ENCODE measurements at regions not wholly inside any gene's neighbourhood (a gene's known extent, or its start where the extent isn't known, plus 50 kb on each side); places are given as distances from the start of the nearest gene placed in this dataset.

DNA sequence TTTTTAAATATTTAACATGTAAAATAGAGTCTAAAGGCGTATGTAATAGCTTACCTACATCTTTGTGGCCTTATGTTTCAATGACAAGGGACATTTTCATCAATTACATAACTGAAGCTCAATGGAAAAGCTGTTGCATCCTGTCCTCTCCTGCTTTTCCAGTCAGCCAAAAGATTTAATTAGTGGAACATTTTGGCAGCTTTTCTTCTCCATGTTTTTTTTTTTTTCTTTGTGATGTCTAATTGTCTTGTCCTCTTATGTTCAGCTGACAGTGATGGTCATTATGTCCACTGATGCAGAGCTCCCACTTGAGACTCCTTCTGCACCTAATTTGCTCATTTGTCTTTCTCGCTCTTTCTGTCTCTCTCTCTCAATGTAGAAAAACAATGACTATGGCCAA, 422.2 kb downstream of the GABRG1 start:
- DNase-seq (no peak), ATAC-seq (no peak)
- H3K4me3 ChIP-seq, result no peak overlapping the region
- TF ChIP-seq, protein P1, sequence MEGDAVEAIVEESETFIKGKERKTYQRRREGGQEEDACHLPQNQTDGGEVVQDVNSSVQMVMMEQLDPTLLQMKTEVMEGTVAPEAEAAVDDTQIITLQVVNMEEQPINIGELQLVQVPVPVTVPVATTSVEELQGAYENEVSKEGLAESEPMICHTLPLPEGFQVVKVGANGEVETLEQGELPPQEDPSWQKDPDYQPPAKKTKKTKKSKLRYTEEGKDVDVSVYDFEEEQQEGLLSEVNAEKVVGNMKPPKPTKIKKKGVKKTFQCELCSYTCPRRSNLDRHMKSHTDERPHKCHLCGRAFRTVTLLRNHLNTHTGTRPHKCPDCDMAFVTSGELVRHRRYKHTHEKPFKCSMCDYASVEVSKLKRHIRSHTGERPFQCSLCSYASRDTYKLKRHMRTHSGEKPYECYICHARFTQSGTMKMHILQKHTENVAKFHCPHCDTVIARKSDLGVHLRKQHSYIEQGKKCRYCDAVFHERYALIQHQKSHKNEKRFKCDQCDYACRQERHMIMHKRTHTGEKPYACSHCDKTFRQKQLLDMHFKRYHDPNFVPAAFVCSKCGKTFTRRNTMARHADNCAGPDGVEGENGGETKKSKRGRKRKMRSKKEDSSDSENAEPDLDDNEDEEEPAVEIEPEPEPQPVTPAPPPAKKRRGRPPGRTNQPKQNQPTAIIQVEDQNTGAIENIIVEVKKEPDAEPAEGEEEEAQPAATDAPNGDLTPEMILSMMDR (IDR thresholded peaks at IDR 0.05), result no peak
- no peaks in the 10 kb centered on the region for H3K9me3 ChIP-seq
- intact Hi-C loops (cut with DNase I, micrococcal nuclease), result no loop called here
- no peaks in the 10 kb centered on the region for H3K36me3 ChIP-seq (ENCODE audit: low read depth)
- H3K4me1 ChIP-seq (ENCODE audit: low read depth), result no peaks in the 10 kb centered on the region

DNA sequence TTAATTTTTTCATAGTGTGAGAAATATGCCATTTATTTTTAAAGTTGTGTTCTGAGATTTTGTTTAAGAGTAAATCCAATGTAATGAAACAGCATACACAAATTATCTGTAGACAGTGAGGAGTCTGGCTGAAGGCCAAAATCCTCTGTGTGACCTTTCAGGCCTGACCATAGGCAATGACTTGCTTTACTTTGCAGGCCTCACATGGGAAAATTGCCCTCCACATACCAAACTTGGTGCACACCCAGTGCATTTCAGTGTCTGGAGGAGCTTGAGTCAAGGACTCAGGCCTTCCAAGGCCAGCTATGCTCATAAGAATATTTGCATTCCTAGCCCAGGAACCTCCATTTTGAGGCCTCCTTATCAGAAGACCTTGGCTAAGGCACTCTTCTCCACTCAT, 430.1 kb downstream of the GABRG1 start:
- Histone ChIP-seq H3K36me3 (ENCODE audit: low read depth) (no peaks in the 10 kb centered on the region), H3K4me1 (ENCODE audit: low read depth) (no peaks in the 10 kb centered on the region), H3K4me3 (no peak overlapping the region), H3K9me3 (no peaks in the 10 kb centered on the region)
- ATAC-seq (no peak), DNase-seq (no peak)
- intact Hi-C loops (cut with DNase I, micrococcal nuclease), result no loop called here
- TF ChIP-seq, protein P1 (IDR thresholded peaks at IDR 0.05), result no peak

DNA sequence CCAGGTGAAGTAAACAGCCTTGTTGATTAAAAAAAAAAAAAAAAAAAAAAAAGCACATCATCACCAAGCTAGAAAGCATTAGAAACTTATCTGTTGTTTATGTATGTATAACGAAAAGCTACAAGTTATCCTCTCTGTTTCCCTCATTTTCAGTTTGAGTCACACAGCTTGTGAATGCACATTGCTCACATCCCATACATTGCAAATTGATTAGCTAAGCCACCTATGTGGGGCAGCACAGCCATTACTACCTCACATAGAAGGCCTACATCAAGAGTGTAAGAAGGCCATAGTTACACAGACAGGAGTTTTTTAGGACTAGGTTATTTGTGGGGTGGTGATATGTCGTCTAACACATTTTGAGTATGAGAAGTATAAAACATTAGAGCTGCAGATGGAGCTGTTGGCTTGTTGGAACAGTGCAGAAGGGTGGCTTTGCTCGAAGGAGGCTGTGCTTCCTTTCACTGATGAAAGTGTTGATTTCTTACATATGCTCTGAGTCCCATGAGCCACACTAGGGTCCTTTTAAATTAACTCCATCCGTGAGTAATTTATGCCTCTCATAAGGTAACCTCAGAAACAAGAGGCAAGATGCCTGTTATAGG, 431.6 kb downstream of the GABRG1 start:
- TF ChIP-seq, protein P1 (IDR thresholded peaks at IDR 0.05), result no peak
- no peaks in the 10 kb centered on the region for H3K36me3 ChIP-seq (ENCODE audit: low read depth)
- no peaks in the 10 kb centered on the region for H3K4me1 ChIP-seq (ENCODE audit: low read depth)
- no peak overlapping the region for H3K4me3 ChIP-seq
- no peaks in the 10 kb centered on the region for H3K9me3 ChIP-seq
- intact Hi-C loops (cut with DNase I, micrococcal nuclease), result no loop called here
- no peak for ATAC-seq
- DNase-seq, result no peak

DNA sequence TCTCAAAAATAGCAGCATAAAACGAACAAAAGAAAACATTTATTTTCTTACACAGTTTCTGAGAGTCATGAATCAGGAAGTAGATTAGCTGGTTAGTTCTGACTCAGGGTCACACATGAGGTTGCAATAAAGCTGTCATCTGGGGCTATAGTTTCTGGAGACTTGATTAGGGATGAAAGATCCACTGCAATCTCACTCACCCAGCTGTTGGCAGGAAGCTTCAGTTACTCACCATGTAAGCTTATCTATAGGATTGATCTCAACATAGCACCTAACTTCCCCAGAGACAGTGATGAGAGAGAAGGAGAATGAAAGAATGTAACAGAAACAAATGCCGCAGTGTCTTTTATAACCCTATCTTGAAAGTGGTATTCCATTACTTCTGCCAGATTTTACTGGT, 435.5 kb downstream of the GABRG1 start:
- Histone ChIP-seq H3K9me3 (no peaks in the 10 kb centered on the region), H3K36me3 (ENCODE audit: low read depth) (no peaks in the 10 kb centered on the region), H3K4me1 (ENCODE audit: low read depth) (no peaks in the 10 kb centered on the region), H3K4me3 (no peak overlapping the region)
- no peak for DNase-seq
- TF ChIP-seq, protein P1 (IDR thresholded peaks at IDR 0.05), result no peak
- no peak for ATAC-seq
- intact Hi-C loops (cut with DNase I, micrococcal nuclease), result no loop called here

DNA sequence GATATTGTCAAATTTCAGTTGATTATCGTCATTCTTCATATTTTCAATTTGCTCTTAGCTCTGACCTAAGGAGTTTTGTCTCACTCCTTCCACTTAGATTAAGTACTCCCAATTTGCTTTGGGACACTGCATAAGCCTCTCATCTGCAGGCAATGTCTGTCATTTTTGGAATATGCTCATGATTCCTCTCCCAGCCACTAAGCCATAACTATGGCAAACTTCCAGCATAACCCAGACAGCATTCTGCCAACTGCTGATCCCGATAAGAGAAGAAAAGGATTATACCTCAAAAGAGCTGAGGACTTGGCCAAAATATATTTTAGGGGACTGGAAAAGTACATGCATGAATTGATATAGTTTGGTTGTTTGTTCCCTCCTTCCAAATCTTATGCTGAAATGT, 444.4 kb downstream of the GABRG1 start:
- intact Hi-C loops (cut with DNase I, micrococcal nuclease), result no loop called here
- Histone ChIP-seq H3K4me3 (no peak overlapping the region), H3K9me3 (no peaks in the 10 kb centered on the region), H3K36me3 (ENCODE audit: low read depth) (no peaks in the 10 kb centered on the region), H3K4me1 (ENCODE audit: low read depth) (no peaks in the 10 kb centered on the region)
- DNase-seq, result no peak
- TF ChIP-seq, protein P1 (IDR thresholded peaks at IDR 0.05), result no peak
- no peak for ATAC-seq

DNA sequence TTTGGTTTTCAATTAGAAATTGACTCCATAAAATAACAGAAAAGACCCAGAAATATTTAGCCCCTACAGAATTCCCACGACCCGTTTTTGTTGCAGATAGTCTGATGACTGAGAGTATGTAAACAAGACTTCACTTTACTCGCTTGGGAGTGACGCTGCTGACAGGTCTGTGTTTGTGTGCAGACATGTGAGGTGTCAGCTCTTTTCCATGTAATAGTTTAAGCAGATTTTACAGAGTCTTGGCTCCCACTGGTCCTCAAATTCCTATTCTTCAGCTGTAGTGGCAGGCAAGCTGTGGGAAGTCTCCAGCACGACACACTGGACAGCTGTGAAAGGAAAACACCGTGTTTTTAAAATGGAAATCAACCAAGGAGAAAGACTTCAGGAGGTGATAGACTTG, 455.7 kb downstream of the GABRG1 start:
- H3K36me3 ChIP-seq (ENCODE audit: low read depth), result no peaks in the 10 kb centered on the region
- ATAC-seq (no peak), DNase-seq (no peak)
- TF ChIP-seq, protein P1 (IDR thresholded peaks at IDR 0.05), result no peak
- H3K4me3 ChIP-seq, result no peak overlapping the region
- intact Hi-C loops (cut with DNase I, micrococcal nuclease), result no loop called here
- no peaks in the 10 kb centered on the region for H3K4me1 ChIP-seq (ENCODE audit: low read depth)
- H3K9me3 ChIP-seq, result no peaks in the 10 kb centered on the region
